ENCODE measurements at regions not wholly inside any gene's neighbourhood (a gene's known extent, or its start where the extent isn't known, plus 50 kb on each side); places are given as distances from the start of the nearest gene placed in this dataset.

DNA sequence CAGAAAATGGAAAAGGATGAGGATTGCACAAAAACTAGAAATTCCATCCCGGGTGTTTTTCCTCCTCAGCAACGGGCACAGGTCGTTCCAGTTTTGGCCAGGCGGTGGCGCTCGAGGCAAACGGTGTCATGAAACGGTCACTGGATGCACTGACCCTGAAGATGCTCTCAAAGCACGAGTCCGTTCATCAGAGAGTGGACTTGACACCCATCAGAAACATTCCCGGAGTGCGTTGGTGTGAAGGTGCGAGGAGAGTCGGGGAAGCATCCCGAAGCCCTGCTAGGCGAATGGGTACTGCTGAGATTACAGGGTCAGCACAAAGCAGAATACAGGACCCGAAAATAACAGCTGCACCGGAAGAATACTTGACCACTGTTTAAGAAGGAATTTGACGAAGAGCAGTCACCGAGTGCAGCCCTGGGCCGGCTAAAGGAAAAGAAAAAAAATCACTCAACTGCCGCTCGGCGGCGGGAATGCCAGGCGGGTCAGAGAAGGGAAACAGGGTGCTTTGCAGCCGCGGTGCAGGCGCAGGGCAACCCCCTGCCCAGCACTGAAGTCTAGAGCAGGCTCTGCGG, 71.7 kb upstream of the ETS2 start (continued):
- TF ChIP-seq E2F8 (IDR thresholded peaks at IDR 0.05; ENCODE audit: low read depth, partially characterized antibody) (no peak), SIRT6 (IDR thresholded peaks at IDR 0.05; ENCODE audit: low read depth, low read length) (no peak), STAT5B (CRISPR knock-in tag; IDR thresholded peaks at IDR 0.05) (no peak), NFXL1 (CRISPR knock-in tag; IDR thresholded peaks at IDR 0.05) (no peak), ZNF644 (tag; IDR thresholded peaks at IDR 0.05; ENCODE audit: low read depth) (no peak), CTCF (IDR thresholded peaks at IDR 0.05 in 2 of 3, conservative IDR thresholded peaks at IDR 0.05 in 1 of 3; ENCODE audit: insufficient read depth in 2 of 3, low read depth in 1 of 3, low read length in 3 of 3) (peak; percentile 90 to 97 (median 96)), ZNF212 (CRISPR knock-in tag; IDR thresholded peaks at IDR 0.05) (no peak), ZNF174 (CRISPR knock-in tag; IDR thresholded peaks at IDR 0.05) (no peak), KDM4B (IDR thresholded peaks at IDR 0.05; ENCODE audit: borderline replicate concordance in 2 of 2, low read depth in 1 of 2) (no peak), IRF2 (CRISPR knock-in tag; IDR thresholded peaks at IDR 0.05) (no peak), PRPF4 (IDR thresholded peaks at IDR 0.05; ENCODE audit: insufficient read depth, low read depth, low read length, poor library complexity, severe bottlenecking) (no peak), ZNF239 (CRISPR knock-in tag; IDR thresholded peaks at IDR 0.05) (no peak), HNRNPK (IDR thresholded peaks at IDR 0.05; ENCODE audit: low read depth, low read length, poor library complexity, severe bottlenecking) (no peak), RBFOX2 (IDR thresholded peaks at IDR 0.05; ENCODE audit: low read depth, low read length) (no peak), NEUROD1 (IDR thresholded peaks at IDR 0.05; ENCODE audit: borderline replicate concordance, low read depth, low read length, partially characterized antibody) (no peak), DNMT1 (IDR thresholded peaks at IDR 0.05) (no peak), ZBTB26 (CRISPR knock-in tag; IDR thresholded peaks at IDR 0.05) (no peak), ZNF584 (CRISPR knock-in tag; IDR thresholded peaks at IDR 0.05; ENCODE audit: low read depth) (0 out of 2 replicates have a peak, but pooled peaks have one; percentile 42)
- TF ChIP-seq, protein P1, sequence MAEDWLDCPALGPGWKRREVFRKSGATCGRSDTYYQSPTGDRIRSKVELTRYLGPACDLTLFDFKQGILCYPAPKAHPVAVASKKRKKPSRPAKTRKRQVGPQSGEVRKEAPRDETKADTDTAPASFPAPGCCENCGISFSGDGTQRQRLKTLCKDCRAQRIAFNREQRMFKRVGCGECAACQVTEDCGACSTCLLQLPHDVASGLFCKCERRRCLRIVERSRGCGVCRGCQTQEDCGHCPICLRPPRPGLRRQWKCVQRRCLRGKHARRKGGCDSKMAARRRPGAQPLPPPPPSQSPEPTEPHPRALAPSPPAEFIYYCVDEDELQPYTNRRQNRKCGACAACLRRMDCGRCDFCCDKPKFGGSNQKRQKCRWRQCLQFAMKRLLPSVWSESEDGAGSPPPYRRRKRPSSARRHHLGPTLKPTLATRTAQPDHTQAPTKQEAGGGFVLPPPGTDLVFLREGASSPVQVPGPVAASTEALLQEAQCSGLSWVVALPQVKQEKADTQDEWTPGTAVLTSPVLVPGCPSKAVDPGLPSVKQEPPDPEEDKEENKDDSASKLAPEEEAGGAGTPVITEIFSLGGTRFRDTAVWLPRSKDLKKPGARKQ (CRISPR knock-in tag; IDR thresholded peaks at IDR 0.05): no peak
